ENCODE measurements at regions not wholly inside any gene's neighbourhood (a gene's known extent, or its start where the extent isn't known, plus 50 kb on each side); places are given as distances from the start of the nearest gene placed in this dataset.

- Histone ChIP-seq H3K27me3 (ENCODE audit: insufficient read depth, insufficient read length) (no peaks in the 10 kb centered on the region), H3K36me3 (ENCODE audit: insufficient read depth, insufficient read length, low read length) (no peaks in the 10 kb centered on the region), H3K9ac (ENCODE audit: insufficient read length, low read depth) (no peak overlapping the region), H3K9me3 (ENCODE audit: insufficient read depth, low read length) (no peaks in the 10 kb centered on the region), H3K4me1 (ENCODE audit: insufficient read depth, insufficient read length) (no peaks in the 10 kb centered on the region), H3K4me3 (ENCODE audit: insufficient read length, low read depth) (no peak overlapping the region)
- TF ChIP-seq ZNF274 (IDR thresholded peaks at IDR 0.05; ENCODE audit: low read depth, low read length) (no peak), YY1 (IDR thresholded peaks at IDR 0.05; ENCODE audit: insufficient read depth, insufficient read length) (no peak), SUZ12 (IDR thresholded peaks at IDR 0.05; ENCODE audit: extremely low read depth, insufficient read depth, insufficient read length) (no peak)
- DNase-seq (ENCODE audit: low read depth, low spot score) = no peak
These were observed 1674.9 kb upstream of the PCDH20 start for GRCh38 chr13:63090524-63090923.

- no peak overlapping the region for H3K9ac ChIP-seq (ENCODE audit: insufficient read length, low read depth)
- no peak for DNase-seq (ENCODE audit: low read depth, low spot score)
- no peak overlapping the region for H3K4me3 ChIP-seq (ENCODE audit: insufficient read length, low read depth)
- TF ChIP-seq ZNF274 (IDR thresholded peaks at IDR 0.05; ENCODE audit: low read depth, low read length) (no peak), YY1 (IDR thresholded peaks at IDR 0.05; ENCODE audit: insufficient read depth, insufficient read length) (no peak), SUZ12 (IDR thresholded peaks at IDR 0.05; ENCODE audit: extremely low read depth, insufficient read depth, insufficient read length) (no peak)
- H3K9me3 ChIP-seq (ENCODE audit: insufficient read depth, low read length) = no peaks in the 10 kb centered on the region
- no peaks in the 10 kb centered on the region for H3K27me3 ChIP-seq (ENCODE audit: insufficient read depth, insufficient read length)
- no peaks in the 10 kb centered on the region for H3K4me1 ChIP-seq (ENCODE audit: insufficient read depth, insufficient read length)
- no peaks in the 10 kb centered on the region for H3K36me3 ChIP-seq (ENCODE audit: insufficient read depth, insufficient read length, low read length)
These were observed 1672.6 kb upstream of the PCDH20 start for GRCh38 chr13:63088226-63088625.

GRCh38 chr13:63086286-63086685, 1670.6 kb upstream of the PCDH20 start:
- Histone ChIP-seq H3K36me3 (ENCODE audit: insufficient read depth, insufficient read length, low read length) (no peaks in the 10 kb centered on the region), H3K27me3 (ENCODE audit: insufficient read depth, insufficient read length) (no peaks in the 10 kb centered on the region), H3K4me1 (ENCODE audit: insufficient read depth, insufficient read length) (no peaks in the 10 kb centered on the region), H3K9ac (ENCODE audit: insufficient read length, low read depth) (no peak overlapping the region), H3K4me3 (ENCODE audit: insufficient read length, low read depth) (no peak overlapping the region), H3K9me3 (ENCODE audit: insufficient read depth, low read length) (no peaks in the 10 kb centered on the region)
- no peak for DNase-seq (ENCODE audit: low read depth, low spot score)
- no peak for TF ChIP-seq SUZ12 (IDR thresholded peaks at IDR 0.05; ENCODE audit: extremely low read depth, insufficient read depth, insufficient read length)
- TF ChIP-seq YY1 (IDR thresholded peaks at IDR 0.05; ENCODE audit: insufficient read depth, insufficient read length) = no peak
- no peak for TF ChIP-seq ZNF274 (IDR thresholded peaks at IDR 0.05; ENCODE audit: low read depth, low read length)

GRCh38 chr13:63085851-63086250, 1670.2 kb upstream of the PCDH20 start:
- DNase-seq (ENCODE audit: low read depth, low spot score) = no peak
- H3K4me1 ChIP-seq (ENCODE audit: insufficient read depth, insufficient read length) = no peaks in the 10 kb centered on the region
- no peak for TF ChIP-seq SUZ12 (IDR thresholded peaks at IDR 0.05; ENCODE audit: extremely low read depth, insufficient read depth, insufficient read length)
- no peak for TF ChIP-seq YY1 (IDR thresholded peaks at IDR 0.05; ENCODE audit: insufficient read depth, insufficient read length)
- TF ChIP-seq ZNF274 (IDR thresholded peaks at IDR 0.05; ENCODE audit: low read depth, low read length) = no peak
- no peaks in the 10 kb centered on the region for H3K9me3 ChIP-seq (ENCODE audit: insufficient read depth, low read length)
- H3K9ac ChIP-seq (ENCODE audit: insufficient read length, low read depth) = no peak overlapping the region
- no peaks in the 10 kb centered on the region for H3K27me3 ChIP-seq (ENCODE audit: insufficient read depth, insufficient read length)
- no peaks in the 10 kb centered on the region for H3K36me3 ChIP-seq (ENCODE audit: insufficient read depth, insufficient read length, low read length)
- H3K4me3 ChIP-seq (ENCODE audit: insufficient read length, low read depth) = no peak overlapping the region

- Histone ChIP-seq H3K9ac (ENCODE audit: insufficient read length, low read depth) (no peak overlapping the region), H3K4me1 (ENCODE audit: insufficient read depth, insufficient read length) (no peaks in the 10 kb centered on the region), H3K27me3 (ENCODE audit: insufficient read depth, insufficient read length) (no peaks in the 10 kb centered on the region), H3K36me3 (ENCODE audit: insufficient read depth, insufficient read length, low read length) (no peaks in the 10 kb centered on the region), H3K9me3 (ENCODE audit: insufficient read depth, low read length) (no peaks in the 10 kb centered on the region), H3K4me3 (ENCODE audit: insufficient read length, low read depth) (no peak overlapping the region)
- DNase-seq (ENCODE audit: low read depth, low spot score) = no peak
- no peak for TF ChIP-seq SUZ12 (IDR thresholded peaks at IDR 0.05; ENCODE audit: extremely low read depth, insufficient read depth, insufficient read length)
- TF ChIP-seq YY1 (IDR thresholded peaks at IDR 0.05; ENCODE audit: insufficient read depth, insufficient read length) = no peak
- no peak for TF ChIP-seq ZNF274 (IDR thresholded peaks at IDR 0.05; ENCODE audit: low read depth, low read length)
These were observed 1665.9 kb upstream of the PCDH20 start for GRCh38 chr13:63081400-63082014.

GRCh38 chr13:63075126-63075525, 1659.5 kb upstream of the PCDH20 start:
- H3K9me3 ChIP-seq (ENCODE audit: insufficient read depth, low read length) = no peaks in the 10 kb centered on the region

GRCh38 chr13:63050287-63050686, 1634.6 kb upstream of the PCDH20 start:
- H3K4me1 ChIP-seq (ENCODE audit: insufficient read depth, insufficient read length) = no peaks in the 10 kb centered on the region
- TF ChIP-seq YY1 (IDR thresholded peaks at IDR 0.05; ENCODE audit: insufficient read depth, insufficient read length) = no peak
- TF ChIP-seq SUZ12 (IDR thresholded peaks at IDR 0.05; ENCODE audit: extremely low read depth, insufficient read depth, insufficient read length) = no peak
- no peak for TF ChIP-seq ZNF274 (IDR thresholded peaks at IDR 0.05; ENCODE audit: low read depth, low read length)

More at GRCh38 chr13:63075126-63075525, 1659.5 kb upstream of the PCDH20 start:
- Histone ChIP-seq H3K4me1 (ENCODE audit: insufficient read depth, insufficient read length) (no peaks in the 10 kb centered on the region), H3K4me3 (ENCODE audit: insufficient read length, low read depth) (no peak overlapping the region), H3K27me3 (ENCODE audit: insufficient read depth, insufficient read length) (no peaks in the 10 kb centered on the region), H3K36me3 (ENCODE audit: insufficient read depth, insufficient read length, low read length) (no peaks in the 10 kb centered on the region), H3K9ac (ENCODE audit: insufficient read length, low read depth) (no peak overlapping the region)
- no peak for TF ChIP-seq YY1 (IDR thresholded peaks at IDR 0.05; ENCODE audit: insufficient read depth, insufficient read length)
- no peak for TF ChIP-seq SUZ12 (IDR thresholded peaks at IDR 0.05; ENCODE audit: extremely low read depth, insufficient read depth, insufficient read length)
- TF ChIP-seq ZNF274 (IDR thresholded peaks at IDR 0.05; ENCODE audit: low read depth, low read length) = no peak
- DNase-seq (ENCODE audit: low read depth, low spot score) = no peak

More at GRCh38 chr13:63050287-63050686, 1634.6 kb upstream of the PCDH20 start:
- H3K36me3 ChIP-seq (ENCODE audit: insufficient read depth, insufficient read length, low read length) = no peaks in the 10 kb centered on the region
- H3K4me3 ChIP-seq (ENCODE audit: insufficient read length, low read depth) = no peak overlapping the region
- H3K9me3 ChIP-seq (ENCODE audit: insufficient read depth, low read length) = no peaks in the 10 kb centered on the region
- H3K27me3 ChIP-seq (ENCODE audit: insufficient read depth, insufficient read length) = no peaks in the 10 kb centered on the region
- DNase-seq (ENCODE audit: low read depth, low spot score) = no peak
- no peak overlapping the region for H3K9ac ChIP-seq (ENCODE audit: insufficient read length, low read depth)
